OCI-LY1 (cell line): ENCODE measurements at regions not wholly inside any gene's neighbourhood (a gene's known extent, or its start where the extent isn't known, plus 50 kb on each side); places are given as distances from the start of the nearest gene placed in this dataset.

Source experiments
- CTCF ChIP-seq: fragments of 200-600 bp; sonication (generic), shearing (Covaris generic); IDR thresholded peaks from 2 replicates; pipeline ENCODE4 v1.5.1; 2017; ENCODE audit warnings: mild to moderate bottlenecking, antibody characterized with exemption, low read length, moderate library complexity, mixed read lengths
- EZH2 ChIP-seq: fragments of 200-600 bp; sonication (generic), shearing (Covaris generic); IDR thresholded peaks from 2 replicates; pipeline ENCODE4 v1.8.0; 2017; ENCODE audit warnings: borderline replicate concordance, mixed run types, mild to moderate bottlenecking, antibody characterized with exemption, low read length, moderate library complexity, mixed read lengths

GRCh38 chr11:49533204-49533603, 324.8 kb upstream of the FOLH1 start:
- TF ChIP-seq CTCF (no peak), EZH2 (no peak)
